ENCODE measurements at regions not wholly inside any gene's neighbourhood (a gene's known extent, or its start where the extent isn't known, plus 50 kb on each side); places are given as distances from the start of the nearest gene placed in this dataset.

DNA sequence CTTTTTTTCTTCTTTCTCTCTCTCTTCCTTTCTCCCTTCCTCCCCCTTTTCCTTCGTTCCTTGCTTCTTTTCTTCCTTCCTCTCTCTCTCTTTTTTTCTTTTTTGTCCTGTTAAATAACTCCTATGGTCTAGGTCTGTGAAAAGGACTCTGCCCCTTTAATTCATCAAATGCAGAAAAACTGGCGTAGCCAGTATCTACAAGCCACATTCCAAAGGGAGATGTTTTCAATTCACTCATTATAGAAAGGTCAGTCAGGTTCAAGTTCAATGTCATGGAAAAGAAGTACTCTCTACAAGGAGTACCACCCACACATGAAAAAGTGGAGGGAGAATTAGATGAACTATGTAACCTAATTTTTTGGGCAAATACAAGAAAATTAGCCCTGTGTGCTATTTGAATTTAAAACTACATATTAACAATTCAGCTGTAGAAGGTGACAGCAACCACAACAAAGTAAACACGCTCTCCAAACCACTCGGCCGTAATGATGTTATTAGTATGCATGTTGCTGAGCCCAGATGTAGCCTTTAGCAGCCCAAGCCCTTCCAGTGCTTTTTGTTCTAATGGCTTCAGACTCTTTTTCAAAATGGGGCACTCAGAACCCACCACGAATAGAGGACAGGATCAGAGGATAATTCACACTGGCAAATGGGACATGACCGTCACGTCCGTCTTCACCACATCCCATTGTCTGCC, 735.4 kb upstream of the FANCL start:
- in situ Hi-C loops (cut with MboI), result no loop called here
- DNase-seq, result no peak
- H2AFZ ChIP-seq, result no peak overlapping the region

DNA sequence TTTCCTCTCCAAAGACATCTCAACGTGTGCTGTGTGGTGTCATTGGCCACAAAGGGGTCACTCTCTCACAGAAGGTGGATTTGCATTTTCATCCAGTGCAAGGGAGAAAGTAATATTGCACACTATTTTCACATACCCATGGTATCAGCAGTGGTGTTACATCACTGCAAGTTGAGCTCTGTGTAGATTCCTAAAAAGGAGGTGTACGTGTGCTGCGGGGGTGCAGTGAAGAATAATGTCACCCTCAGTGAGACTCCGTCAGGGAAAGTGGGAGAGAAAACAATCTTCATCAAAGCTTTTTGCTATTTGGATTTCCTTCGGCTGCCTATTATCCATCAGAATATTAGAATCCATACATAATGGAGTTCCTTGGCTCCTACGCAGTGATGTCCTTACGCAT, 733.8 kb upstream of the FANCL start:
- H3K79me2 ChIP-seq (ENCODE audit: insufficient read depth), result no peaks in the 10 kb centered on the region
- H3K4me2 ChIP-seq (ENCODE audit: unreplicated experiment), result no peak overlapping the region
- TF ChIP-seq EZH2phosphoT487 (IDR thresholded peaks at IDR 0.05; ENCODE audit: insufficient read depth, low read depth), result no peak
- TF ChIP-seq EZH2 (IDR thresholded peaks at IDR 0.05; ENCODE audit: insufficient read depth, poor library complexity, severe bottlenecking), result no peak
- DNase-seq, result no peak
- 86 to 87% methylated on average over 7 of the region's 7 CpGs for WGBS, 2 experiments (ENCODE audit: low coverage in 1 of 2, low lambda C conversion rate in 2 of 2, missing lambda C conversion rate in 2 of 2)
- no peaks in the 10 kb centered on the region for H3K4me1 ChIP-seq (ENCODE audit: insufficient read depth)
- no peaks in the 10 kb centered on the region for H3K9me2 ChIP-seq (ENCODE audit: insufficient read depth)
- H3K27me3 ChIP-seq (replicated peaks; ENCODE audit: insufficient read depth), result no peaks in the 10 kb centered on the region
- no peak overlapping the region for H3K27ac ChIP-seq
- H3K4me3 ChIP-seq, result no peak overlapping the region
- H3K9ac ChIP-seq, result no peak overlapping the region
- H3K36me3 ChIP-seq (ENCODE audit: low read depth), result no peaks in the 10 kb centered on the region
- no peaks in the 10 kb centered on the region for H4K20me1 ChIP-seq (ENCODE audit: insufficient read depth)
- in situ Hi-C loops (cut with MboI), result no loop called here
- H3F3A ChIP-seq (ENCODE audit: insufficient read depth), result no peaks in the 10 kb centered on the region
- H2AFZ ChIP-seq, result no peak overlapping the region
- H3K9me3 ChIP-seq (ENCODE audit: low read depth), result no peaks in the 10 kb centered on the region

More for the DNA sequence above, 735.4 kb upstream of the FANCL start:
- H4K20me1 ChIP-seq (ENCODE audit: insufficient read depth), result no peaks in the 10 kb centered on the region
- H3K4me2 ChIP-seq (ENCODE audit: unreplicated experiment), result no peak overlapping the region
- H3K4me3 ChIP-seq, result no peak overlapping the region
- no peaks in the 10 kb centered on the region for H3F3A ChIP-seq (ENCODE audit: insufficient read depth)
- no peaks in the 10 kb centered on the region for H3K27me3 ChIP-seq (replicated peaks; ENCODE audit: insufficient read depth)
- H3K36me3 ChIP-seq (ENCODE audit: low read depth), result no peaks in the 10 kb centered on the region
- H3K9me3 ChIP-seq (ENCODE audit: low read depth), result no peaks in the 10 kb centered on the region
- no peak overlapping the region for H3K9ac ChIP-seq
- H3K4me1 ChIP-seq (ENCODE audit: insufficient read depth), result no peaks in the 10 kb centered on the region
- H3K79me2 ChIP-seq (ENCODE audit: insufficient read depth), result no peaks in the 10 kb centered on the region
- TF ChIP-seq EZH2 (IDR thresholded peaks at IDR 0.05; ENCODE audit: insufficient read depth, poor library complexity, severe bottlenecking), result no peak
- TF ChIP-seq EZH2phosphoT487 (IDR thresholded peaks at IDR 0.05; ENCODE audit: insufficient read depth, low read depth), result no peak
- 66% methylated on average over 9 of the region's 9 CpGs for WGBS, 2 experiments (ENCODE audit: low coverage in 1 of 2, low lambda C conversion rate in 2 of 2, missing lambda C conversion rate in 2 of 2)
- no peak overlapping the region for H3K27ac ChIP-seq
- no peaks in the 10 kb centered on the region for H3K9me2 ChIP-seq (ENCODE audit: insufficient read depth)

DNA sequence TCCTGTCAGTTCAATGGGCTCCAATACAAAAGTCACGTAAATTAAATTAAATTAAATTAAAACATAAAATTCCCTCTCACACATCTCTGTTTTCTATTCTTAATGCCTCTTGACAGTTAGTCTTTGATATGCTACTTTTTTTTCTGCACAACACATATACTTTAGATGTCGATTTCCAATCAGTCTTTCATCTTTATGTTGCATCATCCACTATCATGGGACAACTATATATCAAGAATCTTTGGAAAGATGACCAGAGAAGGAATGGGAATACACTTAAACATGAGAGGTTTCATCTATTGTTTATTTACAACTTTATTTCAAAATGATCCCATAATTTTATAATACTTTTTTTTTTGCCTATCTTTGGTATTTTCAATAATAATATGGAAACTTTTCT, 733.3 kb upstream of the FANCL start:
- no peaks in the 10 kb centered on the region for H4K20me1 ChIP-seq (ENCODE audit: insufficient read depth)
- 63 to 67% methylated on average over 2 of the region's 2 CpGs for WGBS, 2 experiments (ENCODE audit: low coverage in 1 of 2, low lambda C conversion rate in 2 of 2, missing lambda C conversion rate in 2 of 2)
- no peak overlapping the region for H3K27ac ChIP-seq
- H2AFZ ChIP-seq, result no peak overlapping the region
- no peak overlapping the region for H3K4me3 ChIP-seq
- DNase-seq, result no peak
- H3K4me1 ChIP-seq (ENCODE audit: insufficient read depth), result no peaks in the 10 kb centered on the region
- H3K36me3 ChIP-seq (ENCODE audit: low read depth), result no peaks in the 10 kb centered on the region
- no peaks in the 10 kb centered on the region for H3K79me2 ChIP-seq (ENCODE audit: insufficient read depth)
- H3K9ac ChIP-seq, result no peak overlapping the region
- no peaks in the 10 kb centered on the region for H3K9me2 ChIP-seq (ENCODE audit: insufficient read depth)
- TF ChIP-seq EZH2 (IDR thresholded peaks at IDR 0.05; ENCODE audit: insufficient read depth, poor library complexity, severe bottlenecking), result no peak
- TF ChIP-seq EZH2phosphoT487 (IDR thresholded peaks at IDR 0.05; ENCODE audit: insufficient read depth, low read depth), result no peak
- in situ Hi-C loops (cut with MboI), result no loop called here
- H3K27me3 ChIP-seq (replicated peaks; ENCODE audit: insufficient read depth), result no peaks in the 10 kb centered on the region
- no peaks in the 10 kb centered on the region for H3K9me3 ChIP-seq (ENCODE audit: low read depth)
- no peak overlapping the region for H3K4me2 ChIP-seq (ENCODE audit: unreplicated experiment)
- no peaks in the 10 kb centered on the region for H3F3A ChIP-seq (ENCODE audit: insufficient read depth)

DNA sequence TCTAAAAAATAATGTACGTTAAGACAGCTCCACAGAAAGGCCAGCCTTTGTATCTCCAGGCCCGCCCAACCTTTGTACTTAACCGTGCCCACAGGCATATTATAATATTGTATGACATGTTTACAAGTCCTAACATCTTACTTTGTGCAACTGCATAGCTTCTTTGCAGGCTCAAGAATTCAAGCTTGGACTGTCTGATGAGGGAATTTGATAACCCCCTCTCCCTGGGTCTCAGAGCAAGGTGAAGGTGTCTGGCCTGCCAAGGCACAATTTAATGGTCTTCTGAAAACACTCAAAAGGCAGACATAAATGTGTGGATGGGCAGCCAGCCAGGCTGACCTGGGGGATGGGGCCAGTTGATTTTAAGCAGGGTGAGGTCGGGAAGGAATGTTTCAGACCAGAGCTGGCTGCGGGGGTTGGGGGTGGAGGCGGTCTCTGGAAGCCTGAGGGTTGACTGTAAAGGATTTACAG, 732.7 kb upstream of the FANCL start:
- Histone ChIP-seq H4K20me1 (ENCODE audit: insufficient read depth) (no peaks in the 10 kb centered on the region), H3F3A (ENCODE audit: insufficient read depth) (no peaks in the 10 kb centered on the region), H3K9me3 (ENCODE audit: low read depth) (no peaks in the 10 kb centered on the region), H3K4me2 (ENCODE audit: unreplicated experiment) (no peak overlapping the region), H3K4me1 (ENCODE audit: insufficient read depth) (no peaks in the 10 kb centered on the region), H3K4me3 (no peak overlapping the region), H3K9me2 (ENCODE audit: insufficient read depth) (no peaks in the 10 kb centered on the region), H3K27ac (no peak overlapping the region), H2AFZ (no peak overlapping the region), H3K9ac (no peak overlapping the region), H3K79me2 (ENCODE audit: insufficient read depth) (no peaks in the 10 kb centered on the region), H3K36me3 (ENCODE audit: low read depth) (no peaks in the 10 kb centered on the region), H3K27me3 (replicated peaks; ENCODE audit: insufficient read depth) (no peaks in the 10 kb centered on the region)
- in situ Hi-C loops (cut with MboI), result no loop called here
- WGBS, 2 experiments (ENCODE audit: low coverage in 1 of 2, low lambda C conversion rate in 2 of 2, missing lambda C conversion rate in 2 of 2), result 67 to 72% methylated on average over 5 to 6 of the region's 6 CpGs
- no peak for DNase-seq
- TF ChIP-seq EZH2 (IDR thresholded peaks at IDR 0.05; ENCODE audit: insufficient read depth, poor library complexity, severe bottlenecking) (no peak), EZH2phosphoT487 (IDR thresholded peaks at IDR 0.05; ENCODE audit: insufficient read depth, low read depth) (no peak)

All from GM23248 (cell line).